Subcutaneous abdominal adipose tissue (tissue), 5 donors: ENCODE measurements at regions not wholly inside any gene's neighbourhood (a gene's known extent, or its start where the extent isn't known, plus 50 kb on each side); places are given as distances from the start of the nearest gene placed in this dataset.
"Not testable (repeated sequence)": the region's sequence is repeated elsewhere in the genome, so short reads cannot be mapped to it uniquely, and the experiment has no call there.

Experiments
- H3K27ac ChIP-seq: one replicate; pipeline ENCODE4 v1.7.0; 2013; ENCODE audit warnings: low read depth, mild to moderate bottlenecking, inconsistent platforms, low read length, moderate library complexity
- H3K27me3 ChIP-seq, 5 donors: one replicate each; pipeline ENCODE4 v1.7.0; 2013; ENCODE audit warnings: low read length in 5 of 5, inconsistent platforms in 1 of 5; ENCODE audit not compliant: control insufficient read depth in 5 of 5, insufficient read depth in 4 of 5
- H3K36me3 ChIP-seq, 5 donors: one replicate each; pipeline ENCODE4 v1.7.0; 2013; ENCODE audit warnings: low read length in 5 of 5; ENCODE audit not compliant: control insufficient read depth in 5 of 5, insufficient read depth in 5 of 5
- H3K4me1 ChIP-seq, 5 donors: one replicate each; pipeline ENCODE4 v1.7.0; 2013; ENCODE audit warnings: low read length in 5 of 5, mild to moderate bottlenecking in 3 of 5, moderate library complexity in 1 of 5; ENCODE audit not compliant: control insufficient read depth in 5 of 5, insufficient read depth in 5 of 5
- H3K4me3 ChIP-seq, 5 donors: one replicate each; pipeline ENCODE4 v1.7.0; 2013; ENCODE audit warnings: low read length in 5 of 5, low read depth in 1 of 5
- H3K9ac ChIP-seq, 5 donors: one replicate each; pipeline ENCODE4 v1.7.0; 2013; ENCODE audit warnings: low read length in 5 of 5, mild to moderate bottlenecking in 4 of 5, moderate library complexity in 3 of 5
- H3K9me3 ChIP-seq, 5 donors: one replicate each; pipeline ENCODE4 v1.7.0; 2013; ENCODE audit warnings: low read length in 5 of 5; ENCODE audit not compliant: control insufficient read depth in 5 of 5
- donor health status: healthy.
- donor health status: healthy.
- donor health status: healthy.
- donor health status: healthy.
- donor health status: healthy.

DNA sequence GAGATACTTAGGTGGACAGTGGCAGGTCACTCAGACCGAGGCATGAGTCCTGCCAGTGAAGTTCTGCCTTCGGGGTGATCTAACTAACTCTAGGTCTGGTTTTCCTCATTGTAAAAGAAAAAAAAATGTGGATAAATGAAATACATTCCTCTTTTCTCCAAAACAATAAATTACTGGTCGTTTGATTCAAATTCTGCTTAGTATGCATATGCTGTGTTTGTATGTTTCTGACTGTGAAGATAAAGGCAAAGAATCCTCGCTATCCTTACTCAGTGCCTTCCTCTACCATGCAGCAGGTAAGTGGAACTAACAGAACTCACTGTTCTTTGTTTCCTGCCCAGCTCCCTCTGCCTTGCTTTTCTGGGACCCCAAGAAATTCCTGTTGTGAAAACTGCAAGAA lies 330.1 kb downstream of the SUCLG1 start:
- no peaks in the 10 kb centered on the region for H3K4me1 ChIP-seq
- no peaks in the 10 kb centered on the region for H3K9me3 ChIP-seq
- no peak overlapping the region for H3K4me3 ChIP-seq
- no peak overlapping the region for H3K9ac ChIP-seq
- H3K36me3 ChIP-seq: no peaks in the 10 kb centered on the region
- H3K27ac ChIP-seq: no peak overlapping the region
- no peaks in the 10 kb centered on the region for H3K27me3 ChIP-seq

DNA sequence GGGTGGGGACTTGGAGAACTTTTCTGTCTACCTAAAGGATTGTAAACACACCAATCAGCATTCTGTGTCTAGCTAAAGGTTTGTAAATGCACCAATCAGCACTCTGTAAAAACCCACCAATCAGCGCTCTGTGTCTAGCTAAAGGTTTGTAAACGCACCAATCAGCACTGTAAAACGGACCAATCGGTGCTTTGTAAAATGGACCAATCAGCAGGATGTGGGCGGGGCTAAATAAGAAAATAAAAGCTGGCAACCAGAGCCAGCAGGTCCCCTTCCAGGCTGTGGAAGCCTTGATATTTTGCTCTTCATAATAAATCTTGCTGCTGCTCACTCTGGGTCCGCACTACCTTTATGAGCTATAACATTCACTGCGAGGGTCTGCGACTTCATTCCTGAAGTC lies 331.3 kb downstream of the SUCLG1 start:
- not testable (repeated sequence) for H3K4me1 ChIP-seq, H3K9me3 ChIP-seq, H3K27ac ChIP-seq, H3K27me3 ChIP-seq, H3K4me3 ChIP-seq, H3K9ac ChIP-seq, H3K36me3 ChIP-seq

DNA sequence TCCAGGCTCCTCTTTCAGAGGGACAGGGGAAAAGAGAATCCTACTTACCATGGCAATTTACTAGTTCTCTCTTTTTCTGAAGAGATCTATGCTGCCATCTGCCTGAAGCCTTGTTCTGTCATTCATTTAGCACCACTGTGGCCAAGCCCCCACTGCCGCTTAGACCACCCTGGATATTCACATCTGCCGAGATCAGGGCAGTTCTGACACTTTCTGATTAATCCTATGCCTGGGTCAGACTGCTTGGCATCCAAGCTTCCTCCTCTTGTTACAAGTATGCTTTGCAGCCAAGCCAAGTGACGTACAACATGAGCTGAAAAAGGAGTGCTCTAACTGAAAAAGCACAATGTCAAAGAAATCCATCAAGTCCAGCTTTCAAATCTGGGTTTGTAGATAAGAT lies 332.6 kb downstream of the SUCLG1 start:
- Histone ChIP-seq H3K36me3 (no peaks in the 10 kb centered on the region), H3K27ac (no peak overlapping the region), H3K4me3 (no peak overlapping the region), H3K4me1 (no peaks in the 10 kb centered on the region), H3K9ac (no peak overlapping the region), H3K27me3 (no peaks in the 10 kb centered on the region), H3K9me3 (no peaks in the 10 kb centered on the region)

DNA sequence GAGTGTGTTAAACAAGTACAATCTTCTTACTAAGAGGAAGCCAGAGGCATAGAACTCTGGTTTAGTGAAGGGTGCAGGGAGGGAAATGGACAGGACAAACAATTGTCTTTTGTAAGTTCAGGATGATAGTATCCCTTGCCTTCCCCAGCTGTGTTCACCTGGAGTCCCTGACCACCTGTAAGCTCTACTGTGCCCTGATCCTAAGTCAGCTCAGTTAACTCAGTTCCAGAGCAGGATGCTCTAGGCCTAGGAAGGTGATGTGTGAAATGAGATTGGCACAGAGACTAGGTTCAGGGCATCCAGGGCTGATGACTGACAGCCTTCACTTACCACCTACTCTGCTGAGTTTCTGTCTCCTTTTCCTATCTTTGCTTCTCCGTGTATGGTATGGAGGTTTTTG lies 333.0 kb downstream of the SUCLG1 start:
- H3K4me3 ChIP-seq: no peak overlapping the region
- H3K27ac ChIP-seq: no peak overlapping the region
- H3K9me3 ChIP-seq: no peaks in the 10 kb centered on the region
- H3K27me3 ChIP-seq: no peaks in the 10 kb centered on the region
- H3K36me3 ChIP-seq: no peaks in the 10 kb centered on the region
- H3K4me1 ChIP-seq: no peaks in the 10 kb centered on the region
- no peak overlapping the region for H3K9ac ChIP-seq

DNA sequence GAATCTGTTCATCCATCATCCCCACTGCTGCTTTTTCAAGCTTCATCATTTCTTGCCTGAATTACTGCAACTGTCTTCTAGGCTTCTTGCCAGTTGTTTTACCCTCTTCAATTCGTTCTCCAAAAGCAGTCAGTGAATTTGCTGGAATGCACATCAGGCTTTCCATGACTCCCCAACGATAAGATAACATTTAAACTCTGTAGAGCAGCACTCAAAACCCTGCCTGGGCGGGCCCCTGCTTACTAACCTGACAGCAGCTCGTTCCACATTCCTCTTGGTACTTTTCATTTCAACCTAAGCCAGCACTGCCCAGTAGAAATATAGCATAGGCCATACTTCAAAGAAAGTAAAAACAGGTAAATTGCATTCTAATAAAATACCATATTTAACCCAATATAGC lies 342.9 kb downstream of the SUCLG1 start:
- no peaks in the 10 kb centered on the region for H3K4me1 ChIP-seq
- no peaks in the 10 kb centered on the region for H3K27me3 ChIP-seq
- no peak overlapping the region for H3K9ac ChIP-seq
- no peaks in the 10 kb centered on the region for H3K36me3 ChIP-seq
- H3K4me3 ChIP-seq: no peak overlapping the region
- no peak overlapping the region for H3K27ac ChIP-seq
- peaks cover 0 to 7% (median 3%) of the 10 kb centered on the region in 5 donors for H3K9me3 ChIP-seq

DNA sequence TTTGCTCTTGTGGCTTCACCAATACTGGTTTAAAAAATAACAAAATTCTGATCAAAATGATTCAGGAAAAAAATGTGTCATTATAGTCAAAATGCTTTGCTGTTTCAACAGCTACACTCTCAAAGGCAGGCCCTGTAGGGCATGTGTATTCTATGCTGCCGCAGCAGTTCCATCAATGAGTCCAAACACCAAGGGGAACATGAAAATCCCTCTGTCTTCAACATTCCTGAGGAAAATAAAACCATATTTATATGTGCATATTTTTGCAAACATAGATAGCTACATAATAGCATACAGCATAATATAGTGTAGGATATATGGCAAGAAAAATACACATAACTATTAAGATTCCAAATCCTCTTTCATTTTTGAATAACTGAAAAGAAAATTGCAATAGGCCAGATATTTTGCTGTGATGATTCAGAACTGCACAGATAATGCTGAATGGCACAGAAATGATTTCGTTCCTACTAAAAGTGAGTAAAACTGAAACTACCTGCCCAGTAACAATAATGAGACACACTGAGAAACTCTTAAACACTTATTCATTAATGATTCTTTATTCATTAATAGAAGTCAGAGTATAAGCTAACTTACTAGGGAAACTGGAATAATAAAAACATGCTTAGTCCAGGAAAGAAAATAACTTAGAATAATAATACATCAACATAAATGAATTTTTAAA lies 343.8 kb downstream of the SUCLG1 start:
- no peaks in the 10 kb centered on the region for H3K36me3 ChIP-seq
- no peak overlapping the region for H3K27ac ChIP-seq
- no peaks in the 10 kb centered on the region for H3K4me1 ChIP-seq
- H3K27me3 ChIP-seq: no peaks in the 10 kb centered on the region
- peaks cover 0 to 7% (median 3%) of the 10 kb centered on the region in 5 donors for H3K9me3 ChIP-seq
- no peak overlapping the region for H3K9ac ChIP-seq
- H3K4me3 ChIP-seq: no peak overlapping the region

DNA sequence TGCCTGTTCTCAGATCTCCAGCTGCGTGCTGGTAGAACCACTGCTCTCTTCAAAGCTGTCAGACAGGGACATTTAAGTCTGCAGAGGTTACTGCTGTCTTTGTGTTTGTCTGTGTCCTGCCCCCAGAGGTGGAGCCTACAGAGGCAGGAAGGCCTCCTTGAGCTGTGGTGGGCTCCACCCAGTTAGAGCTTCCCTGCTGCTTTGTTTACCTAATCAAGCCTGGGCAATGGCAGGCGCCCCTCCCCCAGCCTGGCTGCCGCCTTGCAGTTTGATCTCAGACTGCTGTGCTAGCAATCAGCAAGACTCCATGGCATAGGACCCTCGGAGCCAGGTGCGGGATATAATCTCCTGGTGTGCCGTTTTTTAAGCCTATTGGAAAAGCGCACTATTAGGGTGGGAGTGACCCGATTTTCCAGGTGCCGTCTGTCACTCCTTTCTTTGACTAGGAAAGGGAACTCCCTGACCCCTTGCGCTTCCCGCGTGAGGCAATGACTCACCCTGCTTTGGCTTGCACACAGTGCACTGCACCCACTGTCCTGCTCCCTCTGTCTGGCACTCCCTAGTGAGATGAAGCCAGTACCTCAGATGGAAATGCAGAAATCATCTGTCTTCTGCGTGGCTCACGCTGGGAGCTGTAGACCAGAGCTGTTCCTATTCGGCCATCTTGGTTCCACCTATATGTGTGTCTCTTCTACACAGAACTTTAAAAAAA lies 355.1 kb downstream of the SUCLG1 start:
- H3K27ac ChIP-seq, H3K4me3 ChIP-seq, H3K27me3 ChIP-seq, H3K9ac ChIP-seq, H3K9me3 ChIP-seq, H3K36me3 ChIP-seq: not testable (repeated sequence)
- peaks cover 0 to 10% (median 0%) of the 10 kb centered on the region in 5 donors for H3K4me1 ChIP-seq

DNA sequence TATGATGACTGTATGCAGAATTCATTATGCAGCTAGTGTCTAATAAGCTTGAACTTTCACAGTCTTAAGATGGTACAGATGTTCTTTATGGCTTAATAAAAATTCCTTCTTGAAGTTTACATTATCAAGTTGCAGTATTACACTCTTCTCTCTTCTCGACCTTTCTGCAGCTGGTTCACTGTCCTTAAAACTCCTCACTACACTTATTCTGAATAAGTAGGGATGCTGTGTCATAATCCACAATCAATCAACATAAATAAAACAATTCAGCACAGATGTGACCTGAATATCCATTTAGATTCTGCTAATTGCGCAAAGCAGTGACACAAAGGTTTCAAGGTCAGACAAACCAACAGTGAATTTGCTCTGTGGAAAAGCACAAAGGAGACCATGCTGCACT lies 356.8 kb downstream of the SUCLG1 start:
- no peak overlapping the region for H3K4me3 ChIP-seq

DNA sequence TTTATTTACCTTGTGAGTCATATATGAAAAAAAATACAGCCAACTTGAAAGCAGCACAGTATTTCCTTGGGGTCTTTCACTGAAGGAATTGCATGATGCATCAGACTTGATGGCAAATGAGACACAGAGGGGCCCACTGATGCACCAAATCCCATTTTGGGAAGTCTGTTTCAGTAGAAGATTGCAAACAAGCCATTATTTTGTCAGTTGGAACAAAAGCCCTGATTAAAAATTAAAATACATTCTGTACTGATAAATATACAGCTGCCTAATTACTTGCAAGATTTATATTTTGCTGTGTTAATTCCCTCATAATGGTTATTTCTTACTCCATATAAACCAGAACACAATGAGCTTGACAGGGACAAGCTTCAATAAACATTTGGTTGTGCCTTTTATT lies 370.4 kb downstream of the SUCLG1 start:
- no peak overlapping the region for H3K27ac ChIP-seq
- no peaks in the 10 kb centered on the region for H3K27me3 ChIP-seq
- peaks cover 0 to 6% (median 0%) of the 10 kb centered on the region in 5 donors for H3K4me1 ChIP-seq
- H3K9me3 ChIP-seq: peaks cover 0 to 4% (median 0%) of the 10 kb centered on the region in 5 donors
- H3K9ac ChIP-seq: no peak overlapping the region
- no peaks in the 10 kb centered on the region for H3K36me3 ChIP-seq
- no peak overlapping the region for H3K4me3 ChIP-seq

More for the DNA sequence above, 356.8 kb downstream of the SUCLG1 start:
- H3K36me3 ChIP-seq: no peaks in the 10 kb centered on the region
- H3K9ac ChIP-seq: no peak overlapping the region
- peaks cover 0 to 10% (median 0%) of the 10 kb centered on the region in 5 donors for H3K4me1 ChIP-seq
- no peak overlapping the region for H3K27ac ChIP-seq
- H3K27me3 ChIP-seq: no peaks in the 10 kb centered on the region
- H3K9me3 ChIP-seq: peaks cover 0 to 8% (median 0%) of the 10 kb centered on the region in 5 donors

DNA sequence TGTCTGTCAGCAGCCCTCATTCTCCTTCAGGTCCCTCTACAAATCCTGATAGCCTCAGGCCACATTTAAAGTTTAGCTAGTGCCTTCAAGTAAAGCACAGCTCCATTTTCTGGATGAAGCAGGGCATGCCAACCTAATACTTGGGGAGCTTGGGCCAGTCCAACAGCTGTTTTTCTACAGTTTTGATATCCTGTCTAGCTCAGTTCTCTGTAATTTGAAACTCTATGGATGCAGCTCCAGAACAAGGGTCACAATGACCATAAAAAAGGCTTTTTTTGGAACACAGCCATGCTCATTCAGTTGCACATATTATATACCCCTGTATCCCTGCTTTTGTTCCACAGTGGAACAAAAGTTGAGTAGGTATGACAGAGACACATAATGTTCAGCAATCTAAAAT lies 373.5 kb downstream of the SUCLG1 start:
- H3K4me1 ChIP-seq: peaks cover 0 to 6% (median 0%) of the 10 kb centered on the region in 5 donors
- H3K27me3 ChIP-seq: no peaks in the 10 kb centered on the region
- no peak overlapping the region for H3K9ac ChIP-seq
- H3K4me3 ChIP-seq: no peak overlapping the region
- H3K36me3 ChIP-seq: no peaks in the 10 kb centered on the region
- H3K27ac ChIP-seq: no peak overlapping the region
- H3K9me3 ChIP-seq: no peaks in the 10 kb centered on the region
